GM19351 (cell line): ENCODE measurements at regions not wholly inside any gene's neighbourhood (a gene's known extent, or its start where the extent isn't known, plus 50 kb on each side); places are given as distances from the start of the nearest gene placed in this dataset.
"Not testable (repeated sequence)": the region's sequence is repeated elsewhere in the genome, so short reads cannot be mapped to it uniquely, and the experiment has no call there.

ENCODE experiments used
- ATAC-seq: cut with Tn5 transposase; IDR thresholded peaks from one replicate; pipeline ENCODE4 v1.9.1; 2021; ENCODE audit warnings: mild to moderate bottlenecking, moderate library complexity; ENCODE audit not compliant: unreplicated experiment

DNA sequence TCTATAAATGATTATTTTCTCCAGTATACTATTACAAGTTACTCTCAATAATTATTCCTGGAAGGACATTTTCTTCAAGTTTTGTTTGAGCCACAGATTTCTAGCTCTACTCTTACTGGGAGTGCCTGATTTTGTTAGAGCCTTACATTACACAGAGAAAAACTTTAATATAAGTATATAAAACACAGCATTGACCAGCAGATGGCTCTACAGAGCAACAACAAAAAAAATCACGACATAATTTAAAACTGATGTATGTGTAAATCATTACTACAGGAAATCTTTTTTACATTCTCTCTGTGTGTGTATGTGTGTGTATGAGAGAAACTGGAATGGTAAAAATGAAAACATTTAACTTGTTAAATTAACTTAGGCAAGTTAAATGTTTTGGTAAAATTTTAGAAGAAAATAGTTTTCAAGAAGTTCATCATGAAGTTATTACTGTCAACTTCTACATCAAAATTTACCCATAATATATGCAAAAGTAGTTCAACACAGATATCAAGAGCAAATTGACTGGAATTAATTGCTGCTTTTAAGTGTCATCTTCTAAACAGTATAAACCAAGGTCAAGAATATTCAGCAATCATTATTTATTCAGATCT, 103.3 kb downstream of the MDH1 start:
- ATAC-seq, result no peak

DNA sequence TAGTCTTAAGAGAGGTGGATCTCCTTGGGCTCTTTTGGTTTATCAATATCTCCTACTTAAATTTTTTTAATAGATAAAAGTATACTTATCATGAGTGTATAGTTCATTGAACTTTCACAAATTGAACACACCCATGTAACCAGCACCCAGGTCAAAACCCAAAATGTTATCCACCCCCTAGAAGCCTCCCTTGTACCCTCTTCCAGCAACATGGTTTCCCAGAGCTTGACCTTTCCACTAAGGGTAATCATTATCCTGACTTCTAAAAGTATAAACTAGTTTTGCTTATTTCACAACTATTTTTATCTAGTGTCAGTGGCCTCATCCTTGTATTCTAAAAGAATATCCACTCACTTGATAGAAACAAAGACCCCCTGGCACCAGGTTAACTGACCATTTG, 106.8 kb downstream of the MDH1 start:
- ATAC-seq, result no peak

DNA sequence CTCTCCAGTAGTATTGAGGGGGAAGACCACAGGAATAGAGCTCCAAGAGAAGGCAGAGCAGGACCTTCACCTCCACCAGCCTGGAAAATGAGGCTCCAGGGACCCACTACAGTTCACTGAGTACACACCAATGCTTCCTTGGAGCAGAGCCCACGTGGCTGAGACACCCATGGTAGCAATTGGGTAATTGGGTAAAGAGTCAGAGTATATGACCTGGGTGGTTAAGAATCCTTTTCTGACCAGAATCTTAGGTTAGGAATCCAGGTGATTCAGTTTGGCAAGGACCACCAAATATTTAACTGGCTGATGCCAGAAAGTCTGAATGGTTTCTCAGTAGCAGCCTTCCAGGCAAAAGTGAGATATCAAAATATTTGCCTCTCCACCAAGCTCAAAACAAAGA, 107.7 kb downstream of the MDH1 start:
- no peak for ATAC-seq

DNA sequence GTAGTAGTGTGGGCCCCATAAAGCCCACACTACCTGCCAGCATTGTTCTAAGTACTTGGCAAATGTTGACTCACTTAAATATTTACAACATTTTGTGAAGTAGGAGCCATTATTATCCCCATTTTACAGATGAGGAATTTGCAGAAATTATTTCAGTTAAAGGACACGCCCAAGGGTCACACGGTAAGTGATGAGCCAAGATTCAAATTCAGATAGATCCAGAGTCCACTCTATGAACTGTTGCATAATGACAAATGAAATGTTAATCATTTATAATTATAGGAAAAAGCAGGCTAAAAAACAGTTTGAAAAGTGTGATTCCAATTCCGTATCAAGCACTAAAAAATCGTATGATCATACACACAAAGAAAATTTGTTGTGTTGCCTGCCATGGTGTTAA, 108.4 kb downstream of the MDH1 start:
- ATAC-seq, result no peak

DNA sequence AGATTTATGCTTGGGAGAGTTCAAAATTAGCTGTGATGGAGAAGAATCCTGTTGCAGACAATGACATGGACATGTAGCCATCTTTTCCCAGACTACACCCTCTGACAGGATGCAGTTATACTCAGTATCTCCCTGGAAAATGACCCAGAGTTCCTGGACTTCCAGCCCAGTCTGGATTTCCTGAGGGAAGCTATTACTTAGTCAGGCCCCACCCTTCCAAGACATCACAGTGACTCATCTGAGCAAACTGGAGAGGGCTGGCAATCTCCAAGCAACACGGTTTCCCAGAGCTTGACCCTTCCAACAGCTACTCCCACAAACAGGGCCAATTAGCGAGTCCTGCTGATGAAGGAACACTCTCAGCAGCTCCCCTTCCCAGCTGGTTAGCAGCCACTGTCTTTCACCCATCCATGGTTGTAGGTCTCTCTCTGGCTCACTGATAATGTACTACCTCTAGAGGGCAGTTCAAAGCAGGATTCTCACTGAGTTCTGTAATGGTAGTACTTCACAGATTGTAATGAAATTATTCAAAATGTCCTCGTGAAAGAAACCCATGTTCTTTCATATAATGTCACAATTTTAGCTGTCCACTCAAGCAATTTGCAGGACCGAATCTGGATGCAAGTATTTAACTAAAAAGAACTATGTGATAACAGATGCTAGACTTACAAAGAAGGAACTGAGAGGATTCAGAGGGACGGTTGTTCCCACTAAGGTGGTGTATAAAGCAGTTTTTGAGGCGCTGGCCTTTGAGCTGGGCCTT, 110.2 kb downstream of the MDH1 start:
- peak; percentile 81 for ATAC-seq

DNA sequence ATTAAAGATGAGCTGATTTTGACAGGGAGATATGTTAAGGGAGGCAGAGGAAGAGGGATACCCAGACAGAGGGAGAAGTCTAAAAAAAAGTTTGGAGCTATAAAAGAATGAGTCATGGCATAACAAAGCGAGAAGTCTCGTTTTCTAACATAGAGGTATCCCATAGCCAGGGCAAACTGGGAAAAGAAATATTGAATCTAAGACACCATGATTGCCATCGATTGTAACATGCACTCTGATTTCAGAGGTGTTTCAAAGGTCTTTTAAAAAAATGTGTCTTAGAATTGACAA, 110.7 kb downstream of the MDH1 start:
- no peak for ATAC-seq

DNA sequence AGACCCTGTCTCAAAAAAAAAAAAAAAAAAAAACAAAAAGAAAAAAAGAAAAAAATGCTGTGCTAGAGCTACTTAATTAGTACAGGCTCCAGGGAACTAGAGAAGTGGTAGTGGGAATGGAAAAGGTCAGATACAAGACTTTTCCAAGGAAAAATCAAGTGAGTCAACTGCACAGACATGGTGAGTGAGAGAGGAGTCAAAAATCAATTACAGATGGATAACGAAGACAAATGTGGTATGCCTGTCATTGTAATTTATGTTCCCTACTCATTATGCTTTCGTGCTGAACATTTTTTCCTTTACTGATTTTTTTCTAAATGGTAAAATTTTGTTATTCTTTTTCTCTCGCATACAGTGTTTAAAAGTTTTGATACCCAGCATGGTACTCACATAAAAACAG, 111.5 kb downstream of the MDH1 start:
- ATAC-seq, result no peak

DNA sequence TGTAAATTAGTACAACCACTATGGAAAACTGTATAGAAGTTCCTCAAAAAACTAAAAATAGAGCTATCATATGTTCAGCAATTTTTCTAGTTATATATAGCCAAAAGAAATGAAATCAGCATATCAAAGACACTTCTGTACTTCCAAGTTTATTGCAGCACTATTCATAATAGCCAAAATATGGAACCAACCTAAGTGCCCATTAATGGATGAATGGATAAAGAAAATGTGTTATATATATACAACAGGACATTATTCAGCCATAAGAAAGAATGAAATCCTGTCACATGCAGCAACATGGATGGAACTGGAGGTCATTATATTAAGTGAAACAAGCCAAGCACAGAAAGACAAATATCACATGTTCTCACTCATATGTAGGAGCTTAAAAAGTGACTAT, 112.6 kb downstream of the MDH1 start:
- no peak for ATAC-seq

DNA sequence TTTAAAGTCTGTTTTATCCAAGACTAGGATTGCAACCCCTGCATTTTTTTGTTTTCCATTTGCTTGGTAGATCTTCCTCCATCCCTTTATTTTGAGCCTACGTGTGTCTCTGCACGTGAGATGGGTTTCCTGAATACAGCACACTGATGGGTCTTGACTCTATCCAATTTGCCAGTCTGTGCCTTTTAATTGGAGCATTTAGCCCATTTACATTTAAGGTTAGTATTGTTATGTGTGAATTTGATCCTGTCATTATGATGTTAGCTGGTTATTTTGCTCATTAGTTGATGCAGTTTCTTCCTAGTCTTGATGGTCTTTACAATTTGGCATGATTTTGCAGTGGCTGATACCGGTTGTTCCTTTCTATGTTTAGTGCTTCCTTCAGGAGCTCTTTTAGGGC, 117.3 kb downstream of the MDH1 start:
- not testable (repeated sequence) for ATAC-seq

DNA sequence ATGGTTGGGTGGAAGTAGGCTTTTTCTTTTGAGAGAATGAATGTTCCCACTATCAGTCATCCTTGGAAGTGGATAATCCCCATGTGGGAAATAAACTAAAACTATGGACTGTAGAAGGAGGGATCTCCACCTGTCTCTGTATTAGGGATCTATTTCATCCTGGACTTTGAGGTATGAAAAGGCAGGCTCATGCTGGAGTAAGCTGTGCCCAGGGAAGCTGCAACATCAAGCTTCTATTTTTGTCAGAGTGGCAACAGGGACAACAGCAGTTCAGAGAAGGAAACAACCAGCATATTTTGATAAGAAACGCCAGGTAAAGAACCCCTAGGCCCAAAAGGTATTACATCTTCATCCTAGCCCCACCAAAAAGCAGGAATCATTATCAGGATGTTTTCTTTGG, 122.0 kb downstream of the MDH1 start:
- no peak for ATAC-seq

DNA sequence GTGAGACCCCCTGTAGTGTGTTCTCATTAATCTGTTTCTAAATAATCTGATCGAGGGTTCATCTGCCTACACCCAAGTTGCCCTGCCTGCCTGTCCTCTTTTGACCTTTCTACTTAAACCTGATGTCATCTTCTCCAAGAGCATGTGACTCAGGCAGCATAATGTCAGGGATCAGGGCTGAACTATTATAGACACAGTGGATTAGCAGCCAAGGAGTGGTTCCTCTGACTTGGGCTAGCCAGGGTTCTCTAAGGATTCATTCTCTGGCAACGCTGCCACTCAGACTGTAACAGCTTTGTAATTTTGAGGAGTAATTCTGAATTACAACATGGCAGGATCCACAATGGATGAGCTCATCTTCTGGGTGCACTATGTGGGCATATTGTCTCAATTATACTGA, 124.0 kb downstream of the MDH1 start:
- no peak for ATAC-seq

DNA sequence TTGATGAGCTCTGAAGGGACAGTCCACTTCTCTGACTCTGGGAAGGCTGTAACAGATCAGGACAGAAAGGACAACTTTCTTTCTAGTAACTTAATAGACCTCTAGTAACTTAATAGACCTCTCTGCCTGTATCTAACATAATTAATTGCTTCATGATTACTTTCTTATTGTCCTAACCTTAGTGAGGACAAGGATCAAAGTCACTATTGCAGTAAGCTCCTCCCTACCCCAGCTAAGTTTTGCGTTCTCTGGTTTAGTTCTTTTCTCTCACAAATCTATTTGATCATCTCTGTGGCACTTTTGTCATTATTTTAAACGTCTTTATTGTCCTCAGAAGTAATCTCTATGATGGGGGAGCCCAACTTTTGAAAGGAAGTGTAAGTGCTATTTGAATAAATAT, 125.5 kb upstream of the UGP2 start:
- ATAC-seq, result no peak

DNA sequence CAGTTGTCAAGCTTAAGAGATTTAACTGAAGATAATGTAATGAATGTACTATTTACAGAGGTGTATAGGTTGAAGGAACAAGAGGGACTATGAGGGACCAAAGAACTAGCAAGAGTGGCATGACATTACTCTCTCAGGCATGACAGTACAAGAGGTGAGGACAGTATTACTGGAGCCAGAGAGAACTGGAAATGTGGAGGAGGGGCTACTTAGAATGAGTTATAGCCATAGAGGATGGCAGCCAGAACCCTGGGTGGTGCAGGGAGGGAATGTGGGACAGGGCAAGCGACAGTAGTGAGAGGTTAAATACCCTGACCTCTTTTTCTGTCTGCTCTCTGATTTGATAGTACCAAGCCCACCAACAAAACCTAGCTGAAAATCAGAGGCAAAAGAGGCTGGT, 122.6 kb upstream of the UGP2 start:
- no peak for ATAC-seq

DNA sequence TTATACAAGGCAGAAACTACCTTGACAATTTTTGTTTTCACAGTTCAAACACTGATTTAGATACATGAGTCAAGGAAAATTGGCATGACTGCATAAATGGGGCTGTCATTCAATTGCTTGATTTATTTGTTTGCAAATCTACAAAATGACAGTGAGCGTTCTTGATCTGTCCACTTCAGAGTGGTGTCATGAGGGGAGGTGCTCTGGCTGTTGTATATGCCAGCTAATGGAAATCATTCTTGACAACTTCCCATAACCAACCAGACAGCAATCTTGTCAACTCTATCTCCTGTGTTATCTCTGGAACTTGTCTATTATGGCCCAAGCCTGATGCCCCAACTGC, 120.6 kb upstream of the UGP2 start:
- ATAC-seq, result no peak

DNA sequence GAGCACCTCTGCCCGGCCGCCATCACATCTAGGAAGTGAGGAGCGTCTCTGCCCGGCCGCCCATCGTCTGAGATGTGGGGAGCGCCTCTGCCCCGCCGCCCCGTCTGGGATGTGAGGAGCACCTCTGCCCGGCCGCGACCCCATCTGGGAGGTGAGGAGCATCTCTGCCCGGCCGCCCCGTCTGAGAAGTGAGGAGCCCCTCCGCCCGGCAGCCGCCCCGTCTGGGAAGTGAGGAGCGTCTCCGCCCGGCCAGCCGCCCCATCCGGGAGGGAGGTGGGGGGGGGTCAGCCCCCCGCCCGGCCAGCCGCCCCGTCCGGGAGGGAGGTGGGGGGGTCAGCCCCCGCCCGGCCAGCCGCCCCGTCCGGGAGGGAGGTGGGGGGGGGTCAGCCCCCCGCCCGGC, 119.4 kb upstream of the UGP2 start:
- ATAC-seq, result not testable (repeated sequence)

DNA sequence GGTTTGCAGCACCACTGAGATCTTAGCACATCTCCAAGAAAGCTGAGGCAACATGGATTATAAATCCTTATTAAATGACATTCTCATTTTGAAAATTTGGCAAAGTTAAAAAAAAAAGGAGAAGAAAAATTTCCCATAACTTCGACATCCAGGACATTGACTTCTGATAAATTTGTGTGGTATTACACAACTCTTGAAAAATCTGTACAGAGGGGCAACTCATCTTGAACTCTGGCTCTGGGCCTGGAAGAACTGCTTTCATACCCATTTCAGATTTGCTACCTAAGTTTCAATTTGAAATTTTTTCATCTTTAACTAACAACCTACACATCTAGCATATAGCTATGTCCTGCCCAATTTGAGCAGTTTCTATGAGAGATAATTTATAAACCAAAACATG, 118.0 kb upstream of the UGP2 start:
- ATAC-seq, result no peak

DNA sequence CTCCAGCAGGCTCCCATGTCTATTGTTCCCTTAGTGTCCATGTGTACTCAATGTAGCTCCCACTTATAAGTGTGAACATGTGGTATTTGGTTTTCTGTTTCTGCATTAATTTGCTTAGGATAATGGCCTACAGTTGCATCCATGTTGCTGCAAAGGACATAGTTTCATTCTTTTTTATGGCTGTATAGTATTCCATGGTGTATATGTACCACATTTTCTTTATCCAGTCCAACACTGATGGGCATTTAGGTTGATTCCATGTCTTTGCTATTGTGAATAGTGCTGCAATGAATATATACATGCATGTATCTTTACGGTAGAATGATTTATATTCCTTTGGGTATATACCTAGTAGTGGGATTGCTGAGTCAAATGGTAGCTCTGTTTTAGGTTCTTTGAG, 116.5 kb upstream of the UGP2 start:
- ATAC-seq, result not testable (repeated sequence)

DNA sequence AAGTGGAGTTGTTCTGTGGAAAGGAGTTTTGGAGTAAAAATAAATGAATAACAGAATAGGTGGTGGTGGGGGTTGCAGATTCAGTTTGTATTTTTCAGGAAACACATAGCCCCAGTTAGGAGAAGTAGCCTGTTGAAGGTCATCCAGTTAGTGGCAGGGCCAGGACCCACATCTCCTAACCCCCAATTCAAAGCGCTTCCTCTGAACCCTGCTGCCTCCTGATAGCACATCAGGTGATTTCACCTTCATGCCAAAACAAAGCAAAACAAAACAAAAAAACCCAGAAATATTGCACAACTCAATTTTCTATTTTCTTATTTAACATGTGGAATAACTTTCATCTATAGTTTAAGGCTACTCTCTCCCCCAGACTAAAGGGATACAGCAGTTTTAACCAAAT, 112.3 kb upstream of the UGP2 start:
- ATAC-seq, result no peak

DNA sequence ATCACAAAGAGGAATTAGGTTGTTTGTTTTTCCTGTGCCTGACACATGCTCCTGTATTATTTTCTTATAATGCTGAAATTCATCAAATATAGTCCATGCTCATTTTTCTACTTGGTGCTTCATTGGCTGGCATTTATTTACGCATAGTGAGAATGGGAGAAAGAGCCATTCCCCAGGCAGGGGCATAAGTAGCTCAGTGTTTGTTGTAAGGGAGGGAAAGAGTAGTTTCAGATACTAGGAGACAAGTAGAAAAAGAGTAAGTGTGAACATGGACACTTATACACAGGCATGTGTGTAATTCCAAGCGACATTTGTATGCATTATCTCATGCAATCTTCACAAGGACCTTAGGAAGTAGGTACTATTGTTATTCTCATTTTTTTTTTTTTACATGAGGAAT, 111.9 kb upstream of the UGP2 start:
- no peak for ATAC-seq

DNA sequence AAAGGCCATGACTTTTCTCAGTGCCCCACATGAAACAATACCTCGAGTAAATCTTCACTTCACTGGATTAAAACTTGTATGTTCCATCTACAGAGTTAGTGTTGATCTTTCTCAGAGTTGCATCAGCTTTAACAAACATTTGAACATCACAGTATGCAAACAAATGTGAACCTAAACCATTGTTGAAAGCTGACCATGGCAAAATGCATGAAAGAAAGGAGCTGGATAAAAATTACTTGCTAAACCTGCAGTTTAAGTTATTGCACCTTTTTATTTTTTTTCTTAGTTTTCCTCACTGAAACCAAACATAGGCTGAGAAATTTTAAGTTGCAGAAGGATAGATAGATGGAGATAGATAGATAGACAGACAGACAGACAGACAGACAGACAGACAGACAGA, 107.2 kb upstream of the UGP2 start:
- ATAC-seq, result no peak

DNA sequence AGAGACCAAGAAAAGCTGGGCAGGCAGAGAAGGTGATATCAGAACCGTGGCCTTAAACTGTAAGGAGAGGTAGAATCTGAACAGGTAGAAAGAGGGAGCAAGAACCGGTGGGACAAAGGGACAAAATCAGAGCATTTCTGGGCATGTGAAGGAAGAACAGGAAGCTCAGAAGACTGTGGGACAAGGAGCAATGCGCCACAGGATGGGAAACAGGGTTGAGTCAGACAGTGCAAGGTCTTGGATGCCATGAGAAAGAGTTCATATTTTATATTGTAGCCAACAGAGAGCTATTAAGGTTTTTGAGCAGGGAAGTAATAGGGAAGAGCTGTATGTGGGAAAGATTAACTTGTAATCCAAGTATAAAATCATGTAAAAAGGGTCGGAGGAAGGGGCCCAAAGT, 106.4 kb upstream of the UGP2 start:
- no peak for ATAC-seq

DNA sequence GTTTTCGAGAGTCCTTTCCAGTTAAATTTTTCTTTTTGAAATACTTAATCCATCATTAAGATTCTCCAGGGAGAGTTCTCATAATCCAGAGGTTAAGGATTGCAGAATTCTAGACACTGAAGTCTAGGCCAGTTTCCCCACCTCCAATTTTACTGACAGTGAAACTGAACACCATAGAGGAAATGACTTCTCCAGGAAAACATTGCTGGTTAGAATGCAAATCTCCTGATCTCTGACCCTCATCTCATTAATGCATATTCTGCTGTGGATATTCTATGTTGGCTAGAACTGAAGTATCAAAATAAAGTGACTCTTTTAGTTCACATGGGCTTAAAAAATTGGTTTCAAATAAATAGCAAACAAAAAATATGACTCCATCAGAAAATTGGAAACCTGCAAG, 105.8 kb upstream of the UGP2 start:
- no peak for ATAC-seq

DNA sequence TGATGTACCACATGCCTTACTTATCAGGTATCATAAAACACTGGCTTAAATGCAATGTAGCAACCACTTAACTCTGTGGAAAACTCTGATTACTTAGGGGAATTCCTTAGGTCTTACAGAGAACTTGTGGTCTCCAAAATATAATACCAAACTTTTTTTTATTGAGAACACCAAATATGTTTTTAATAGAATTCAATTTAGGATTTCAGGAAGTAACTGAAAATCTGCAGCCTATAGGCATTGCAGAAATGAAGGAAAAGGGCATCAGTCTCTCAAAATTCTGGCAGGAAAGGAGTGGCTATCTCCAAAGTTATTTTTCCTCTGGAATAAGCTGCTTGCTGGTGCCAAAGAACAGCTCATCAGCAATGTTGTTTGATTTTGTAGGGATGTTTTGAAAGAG, 105.3 kb upstream of the UGP2 start:
- ATAC-seq, result no peak
